H1 (cell line): ENCODE measurements at regions not wholly inside any gene's neighbourhood (a gene's known extent, or its start where the extent isn't known, plus 50 kb on each side); places are given as distances from the start of the nearest gene placed in this dataset.

ENCODE experiments used
- CTCF ChIA-PET: fragments of 300-600 bp; sonication (Branson Sonifier 250); formaldehyde crosslinking; loops from one replicate; lab custom pipeline; 2021; ENCODE audit not compliant: partially characterized antibody; lab: Charles Lee
- POLR2A ChIA-PET: fragments of 300-600 bp; sonication (Branson Sonifier 250); formaldehyde crosslinking; loops from one replicate; lab custom pipeline; 2021; ENCODE audit warnings: inconsistent platforms; ENCODE audit not compliant: partially characterized antibody; lab: Charles Lee
- DNase-seq, 2 experiments: peaks; one replicate each; pipeline versions ENCODE4 v3.0.0 to v3.0.0-alpha.2; 2010 to 2022; ENCODE audit warnings: low spot score in 2 of 2, low read depth in 1 of 2, mixed read lengths in 1 of 2
- FAIRE-seq: peaks from 2 replicates; lab custom pipeline; 2011; peaks lifted over from hg19 to GRCh38; lab: Jason Lieb, UNC
- H2AFZ ChIP-seq: 2 replicates; pipeline ENCODE4 v1.8.1; 2012; ENCODE audit warnings: low read length, inconsistent platforms
- H2AK5ac ChIP-seq: 2 replicates; pipeline ENCODE4 v1.6.1; 2013; ENCODE audit warnings: low read depth, low read length
- H2BK120ac ChIP-seq: replicated peaks from 2 replicates; pipeline ENCODE3; 2013; ENCODE audit warnings: low read depth, low read length, inconsistent platforms
- H2BK12ac ChIP-seq: 2 replicates; pipeline ENCODE4 v1.6.1; 2013; ENCODE audit warnings: low read depth, low read length
- H2BK15ac ChIP-seq: 2 replicates; pipeline ENCODE4 v1.6.1; 2013; ENCODE audit warnings: low read length
- H2BK20ac ChIP-seq: 2 replicates; pipeline ENCODE4 v1.6.1; 2013; ENCODE audit warnings: low read length
- H2BK5ac ChIP-seq: 2 replicates; pipeline ENCODE4 v1.6.1; 2013; ENCODE audit warnings: low read depth, low read length
- H3K14ac ChIP-seq: 2 replicates; pipeline ENCODE4 v1.6.1; 2013; ENCODE audit warnings: inconsistent platforms; ENCODE audit not compliant: insufficient read length
- H3K18ac ChIP-seq: 2 replicates; pipeline ENCODE4 v1.6.1; 2013; ENCODE audit warnings: low read length; ENCODE audit errors: extremely low read depth
- H3K23ac ChIP-seq: 2 replicates; pipeline ENCODE4 v1.6.1; 2013; ENCODE audit warnings: inconsistent platforms; ENCODE audit not compliant: insufficient read length
- H3K23me2 ChIP-seq: 2 replicates; pipeline ENCODE4 v1.6.1; 2013; ENCODE audit warnings: low read depth, low read length
- H3K27ac ChIP-seq: 2 replicates; pipeline ENCODE4 v1.6.1; 2011; ENCODE audit warnings: low read depth, low read length, inconsistent platforms
- H3K27me3 ChIP-seq, 4 experiments: replicated peaks in 1 of 4; 1 replicate in 1 of 4; 2 replicates in 3 of 4; pipeline versions ENCODE4 v1.6.1 to v1.8.1; 2011 to 2013; ENCODE audit warnings: low read length in 3 of 4, mild to moderate bottlenecking in 3 of 4, inconsistent platforms in 2 of 4, mixed read lengths in 2 of 4, moderate library complexity in 1 of 4; ENCODE audit not compliant: control insufficient read depth in 3 of 4, insufficient read depth in 3 of 4; ENCODE audit errors: extremely low read depth in 1 of 4
- H3K36me3 ChIP-seq, 4 experiments: 2 replicates each; pipeline versions ENCODE4 v1.6.1 to v1.8.1; 2011 to 2013; ENCODE audit warnings: mild to moderate bottlenecking in 4 of 4, low read length in 3 of 4, moderate library complexity in 2 of 4, control low read depth in 1 of 4, inconsistent platforms in 1 of 4; ENCODE audit not compliant: insufficient read depth in 4 of 4, control insufficient read depth in 2 of 4
- H3K4ac ChIP-seq: replicated peaks from 2 replicates; pipeline ENCODE3; 2013; ENCODE audit warnings: low read length, low read depth, mixed read lengths, inconsistent platforms; ENCODE audit not compliant: insufficient read length
- H3K4me1 ChIP-seq, 4 experiments: replicated peaks in 1 of 4; 1 replicate in 1 of 4; 2 replicates in 3 of 4; pipeline versions ENCODE4 v1.6.1 to v1.8.1; 2011 to 2013; ENCODE audit warnings: low read length in 3 of 4, inconsistent platforms in 2 of 4, mixed read lengths in 1 of 4; ENCODE audit not compliant: insufficient read depth in 4 of 4, control insufficient read depth in 3 of 4
- H3K4me2 ChIP-seq, 2 experiments: 2 replicates each; pipeline versions ENCODE4 v1.6.1 to v1.8.1; 2011 to 2013; ENCODE audit warnings: low read depth in 2 of 2, low read length in 2 of 2, control low read depth in 1 of 2, inconsistent platforms in 1 of 2, mild to moderate bottlenecking in 1 of 2; ENCODE audit not compliant: insufficient read depth in 1 of 2
- H3K4me3 ChIP-seq, 4 experiments: fragments of 200-600, 300-600 bp in 1 of 4; sonication (generic), shearing (Covaris generic), sonication (Bioruptor Twin) in 1 of 4; 2 replicates each; pipeline versions ENCODE4 v1.5.1 to v1.8.1; 2011 to 2016; ENCODE audit warnings: low read length in 4 of 4, low read depth in 3 of 4, control low read depth in 2 of 4, inconsistent platforms in 2 of 4, mild to moderate bottlenecking in 2 of 4, mixed read lengths in 1 of 4, moderate library complexity in 1 of 4; ENCODE audit not compliant: insufficient read depth in 2 of 4; ENCODE audit errors: extremely low read depth in 1 of 4
- H3K56ac ChIP-seq: replicated peaks from 2 replicates; pipeline ENCODE3; 2013; ENCODE audit warnings: low read depth, mild to moderate bottlenecking, mixed read lengths, low read length, inconsistent platforms; ENCODE audit not compliant: insufficient read length
- H3K79me1 ChIP-seq: 2 replicates; pipeline ENCODE4 v1.6.1; 2013; ENCODE audit warnings: low read depth, low read length, control low read depth
- H3K79me2 ChIP-seq, 2 experiments: 2 replicates each; pipeline versions ENCODE4 v1.6.1 to v1.8.1; 2012 to 2013; ENCODE audit warnings: low read length in 2 of 2, mild to moderate bottlenecking in 2 of 2, inconsistent platforms in 1 of 2; ENCODE audit not compliant: insufficient read depth in 2 of 2, control insufficient read depth in 1 of 2
- H3K9ac ChIP-seq, 4 experiments: replicated peaks in 1 of 4; 1 replicate in 1 of 4; 2 replicates in 3 of 4; pipeline versions ENCODE4 v1.6.1 to v1.8.1; 2011 to 2013; ENCODE audit warnings: low read depth in 3 of 4, low read length in 3 of 4, control low read depth in 2 of 4, mild to moderate bottlenecking in 2 of 4, moderate library complexity in 2 of 4, inconsistent platforms in 1 of 4; ENCODE audit errors: extremely low read depth in 1 of 4
- H3K9me3 ChIP-seq, 2 experiments: 2 replicates each; pipeline versions ENCODE4 v1.6.1 to v1.8.1; 2012 to 2013; ENCODE audit warnings: mild to moderate bottlenecking in 2 of 2, moderate library complexity in 2 of 2, control low read depth in 1 of 2, inconsistent platforms in 1 of 2, low read depth in 1 of 2, low read length in 1 of 2, mixed read lengths in 1 of 2; ENCODE audit not compliant: insufficient read depth in 2 of 2
- H4K20me1 ChIP-seq, 2 experiments: replicated peaks in 1 of 2; 2 replicates each; pipeline versions ENCODE3 to v1.8.1; 2011 to 2013; ENCODE audit warnings: inconsistent platforms in 2 of 2, low read length in 2 of 2, mild to moderate bottlenecking in 1 of 2; ENCODE audit not compliant: insufficient read depth in 2 of 2, control insufficient read depth in 1 of 2
- H4K5ac ChIP-seq: 2 replicates; pipeline ENCODE4 v1.6.1; 2013; ENCODE audit warnings: low read length, low read depth, mixed read lengths, inconsistent platforms; ENCODE audit not compliant: insufficient read length
- H4K8ac ChIP-seq: 2 replicates; pipeline ENCODE4 v1.8.0; 2013; ENCODE audit warnings: mild to moderate bottlenecking, moderate library complexity, low read length, inconsistent platforms; ENCODE audit not compliant: insufficient read depth; ENCODE audit errors: extremely low read depth
- H4K91ac ChIP-seq: replicated peaks from 2 replicates; pipeline ENCODE3; 2013; ENCODE audit warnings: low read length, mixed read lengths, inconsistent platforms; ENCODE audit not compliant: insufficient read length
- ATF3 ChIP-seq: IDR thresholded peaks from 2 replicates; pipeline ENCODE4 v1.6.1; 2011; ENCODE audit warnings: low read depth, mild to moderate bottlenecking, low read length; ENCODE audit not compliant: insufficient read depth
- CTBP2 ChIP-seq: IDR thresholded peaks from 2 replicates; pipeline ENCODE4 v1.7.0; 2011; ENCODE audit warnings: borderline replicate concordance, mild to moderate bottlenecking, moderate library complexity, mixed read lengths, low read length; ENCODE audit not compliant: insufficient read depth, insufficient read length
- EZH2 ChIP-seq: fragments of 200-600 bp; sonication (generic); IDR thresholded peaks from 2 replicates; pipeline ENCODE4 v1.7.1; 2012; ENCODE audit warnings: low read depth, mild to moderate bottlenecking, moderate library complexity, low read length, inconsistent platforms; ENCODE audit not compliant: severe bottlenecking
- POU5F1 ChIP-seq: IDR thresholded peaks from 2 replicates; pipeline ENCODE4 v1.6.1; 2011; ENCODE audit warnings: low read depth, mild to moderate bottlenecking, low read length, moderate library complexity
- RAD21 ChIP-seq, 2 experiments: IDR thresholded peaks in 1 of 2; conservative IDR thresholded peaks in 1 of 2; 2 replicates each; pipeline ENCODE4 v1.6.1; 2011; ENCODE audit warnings: low read depth in 2 of 2, low read length in 2 of 2, improper control_type of control experiment in 1 of 2, inconsistent platforms in 1 of 2, mild to moderate bottlenecking in 1 of 2, moderate library complexity in 1 of 2
- SAP30 ChIP-seq: fragments of 300-600 bp; sonication (generic); IDR thresholded peaks from 2 replicates; pipeline ENCODE4 v1.7.1; 2012; ENCODE audit warnings: low read length, moderate library complexity, mild to moderate bottlenecking, inconsistent platforms; ENCODE audit not compliant: insufficient read depth, insufficient replicate concordance
- SIX5 ChIP-seq: IDR thresholded peaks from 2 replicates; pipeline ENCODE4 v1.6.1; 2011; ENCODE audit warnings: mild to moderate bottlenecking, low read depth, low read length
- TCF12 ChIP-seq: IDR thresholded peaks from 2 replicates; pipeline ENCODE4 v1.6.1; 2011; ENCODE audit warnings: low read depth, mild to moderate bottlenecking, low read length
- TEAD4 ChIP-seq: IDR thresholded peaks from 2 replicates; pipeline ENCODE4 v1.6.1; 2012; ENCODE audit warnings: low read depth, low read length, inconsistent platforms, mixed read lengths
- WGBS, 2 experiments: shearing (Covaris generic) in 1 of 2; methylation state at CpG; one replicate each; pipeline versions ENCODE4 v1.1.6 to v1.1.7; 2013 to 2015; ENCODE audit warnings: low lambda C conversion rate in 2 of 2, mixed read lengths in 2 of 2, inconsistent platforms in 1 of 2, low coverage in 1 of 2, missing lambda C conversion rate in 1 of 2; ENCODE audit not compliant: insufficient replicate concordance in 2 of 2, insufficient coverage in 1 of 2, insufficient read length in 1 of 2; ENCODE audit errors: extremely low coverage in 1 of 2, missing lambda C conversion rate in 1 of 2; 5-methylcytosine and 5-hydroxymethylcytosine counted together

GRCh38 chr7:31256506-31256905 lies 84.0 kb downstream of the NEUROD6 start:
- Histone ChIP-seq H3K4me2 (no peak overlapping the region), H2AK5ac (no peak overlapping the region), H3K23me2 (no peaks in the 10 kb centered on the region; the same call in 1 of the 2 replicates), H2BK20ac (no peak overlapping the region), H3K4me3 (no peak overlapping the region), H3K14ac (no peak overlapping the region), H3K4ac (no peak overlapping the region), H4K20me1 (no peaks in the 10 kb centered on the region), H2BK12ac (no peak overlapping the region), H3K36me3 (no peaks in the 10 kb centered on the region), H3K79me1 (no peaks in the 10 kb centered on the region), H2BK120ac (no peak overlapping the region), H3K9me3 (no peaks in the 10 kb centered on the region), H3K9ac (no peak overlapping the region), H3K18ac (no peak overlapping the region), H4K5ac (no peak overlapping the region), H2BK15ac (no peak overlapping the region), H3K56ac (no peak overlapping the region), H4K91ac (no peak overlapping the region), H2AFZ (no peak overlapping the region), H3K27ac (no peak overlapping the region), H3K27me3 (no peaks in the 10 kb centered on the region), H4K8ac (no peak overlapping the region), H2BK5ac (no peak overlapping the region), H3K4me1 (peaks cover 1 to 6% (median 6%) of the 10 kb centered on the region in 4 experiments; a peak in 3 of 7 replicates), H3K23ac (no peak overlapping the region), H3K79me2 (no peaks in the 10 kb centered on the region)
- FAIRE-seq, result no peak
- POLR2A ChIA-PET, result no interaction called here
- DNase-seq, result no peak
- TF ChIP-seq SIX5 (no peak), TEAD4 (no peak), CTBP2 (no peak), POU5F1 (no peak), ATF3 (no peak), TCF12 (no peak), RAD21 (IDR thresholded peaks at IDR 0.05 in 1 of 2, conservative IDR thresholded peaks at IDR 0.05 in 1 of 2; ENCODE audit: low read depth in 2 of 2, low read length in 2 of 2) (no peak), SAP30 (no peak), EZH2 (no peak)
- WGBS, 2 experiments, result 52% methylated on average over 4 of the region's 4 CpGs; no CpG with 5 or more reads in 1 of the 2 experiments
- CTCF ChIA-PET, result interaction anchor here (1.1 kb wide), 1 partner anchor 48 kb away, joined by 3 read pairs; no protein-coding TSS in a partner anchor
